SK-N-SH (cell line): ENCODE measurements at regions not wholly inside any gene's neighbourhood (a gene's known extent, or its start where the extent isn't known, plus 50 kb on each side); places are given as distances from the start of the nearest gene placed in this dataset.

Source experiments
- EZH2phosphoT487 ChIP-seq: fragments of 200-600 bp; sonication (generic); IDR thresholded peaks from 2 replicates; pipeline ENCODE4 v1.6.1; 2017; ENCODE audit warnings: low read depth, mixed run types, mild to moderate bottlenecking, antibody characterized with exemption, moderate library complexity, borderline replicate concordance
- POLR2AphosphoS5 ChIP-seq: IDR thresholded peaks from 2 replicates; pipeline ENCODE4 v1.6.1; 2012; ENCODE audit warnings: low read depth, low read length
- RAD21 ChIP-seq: IDR thresholded peaks from 2 replicates; pipeline ENCODE4 v1.6.1; 2012; ENCODE audit warnings: mild to moderate bottlenecking, low read length
- SMC3 ChIP-seq: IDR thresholded peaks from 2 replicates; pipeline ENCODE4 v1.6.1; 2012; ENCODE audit warnings: low read depth, low read length, improper control_type of control experiment
- TF ChIP-seq, protein P1 (sequence below): fragments of 200-600 bp; sonication (generic); IDR thresholded peaks from 2 replicates; pipeline ENCODE4 v1.6.1; 2017; ENCODE audit warnings: antibody characterized with exemption, mild to moderate bottlenecking, moderate library complexity

DNA sequence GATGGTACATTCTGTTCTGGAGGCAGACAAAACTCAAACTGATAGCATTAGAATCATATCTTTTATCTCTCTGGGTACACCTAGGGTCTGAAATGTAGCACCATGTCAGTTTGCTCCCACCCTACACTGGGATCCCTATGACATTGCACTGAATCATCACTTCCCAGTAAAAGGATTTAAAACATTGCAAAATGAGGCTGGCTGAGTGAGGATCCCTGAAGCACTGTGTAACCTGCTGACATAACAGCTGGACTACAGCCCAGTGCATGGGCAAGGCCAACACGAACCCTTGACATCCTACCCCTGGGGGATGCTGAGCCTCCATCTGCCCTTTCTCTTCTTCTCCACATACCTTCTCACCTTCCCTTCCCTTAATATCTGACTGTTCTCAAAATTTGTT, 253.2 kb downstream of the TTC32 start:
- TF ChIP-seq EZH2phosphoT487 (no peak), POLR2AphosphoS5 (no peak), RAD21 (no peak), SMC3 (no peak)
- TF ChIP-seq, protein P1, sequence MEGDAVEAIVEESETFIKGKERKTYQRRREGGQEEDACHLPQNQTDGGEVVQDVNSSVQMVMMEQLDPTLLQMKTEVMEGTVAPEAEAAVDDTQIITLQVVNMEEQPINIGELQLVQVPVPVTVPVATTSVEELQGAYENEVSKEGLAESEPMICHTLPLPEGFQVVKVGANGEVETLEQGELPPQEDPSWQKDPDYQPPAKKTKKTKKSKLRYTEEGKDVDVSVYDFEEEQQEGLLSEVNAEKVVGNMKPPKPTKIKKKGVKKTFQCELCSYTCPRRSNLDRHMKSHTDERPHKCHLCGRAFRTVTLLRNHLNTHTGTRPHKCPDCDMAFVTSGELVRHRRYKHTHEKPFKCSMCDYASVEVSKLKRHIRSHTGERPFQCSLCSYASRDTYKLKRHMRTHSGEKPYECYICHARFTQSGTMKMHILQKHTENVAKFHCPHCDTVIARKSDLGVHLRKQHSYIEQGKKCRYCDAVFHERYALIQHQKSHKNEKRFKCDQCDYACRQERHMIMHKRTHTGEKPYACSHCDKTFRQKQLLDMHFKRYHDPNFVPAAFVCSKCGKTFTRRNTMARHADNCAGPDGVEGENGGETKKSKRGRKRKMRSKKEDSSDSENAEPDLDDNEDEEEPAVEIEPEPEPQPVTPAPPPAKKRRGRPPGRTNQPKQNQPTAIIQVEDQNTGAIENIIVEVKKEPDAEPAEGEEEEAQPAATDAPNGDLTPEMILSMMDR: no peak
